Activated CD8-positive, alpha-beta memory T cell treated with anti-CD3 and anti-CD28 coated beads for 36 hours (primary cell): ENCODE measurements at regions not wholly inside any gene's neighbourhood (a gene's known extent, or its start where the extent isn't known, plus 50 kb on each side); places are given as distances from the start of the nearest gene placed in this dataset.
"Not testable (repeated sequence)": the region's sequence is repeated elsewhere in the genome, so short reads cannot be mapped to it uniquely, and the experiment has no call there.

Experiments
- CTCF ChIA-PET: fragments of 350-600 bp; sonication (Branson Sonifier 250); formaldehyde crosslinking; loops from one replicate; lab custom pipeline; 2021; ENCODE audit warnings: antibody characterized with exemption; lab: Charles Lee
- POLR2A ChIA-PET: fragments of 350-600 bp; sonication (Branson Sonifier 250); formaldehyde crosslinking; loops from one replicate; lab custom pipeline; 2021; ENCODE audit warnings: antibody characterized with exemption; lab: Charles Lee

DNA sequence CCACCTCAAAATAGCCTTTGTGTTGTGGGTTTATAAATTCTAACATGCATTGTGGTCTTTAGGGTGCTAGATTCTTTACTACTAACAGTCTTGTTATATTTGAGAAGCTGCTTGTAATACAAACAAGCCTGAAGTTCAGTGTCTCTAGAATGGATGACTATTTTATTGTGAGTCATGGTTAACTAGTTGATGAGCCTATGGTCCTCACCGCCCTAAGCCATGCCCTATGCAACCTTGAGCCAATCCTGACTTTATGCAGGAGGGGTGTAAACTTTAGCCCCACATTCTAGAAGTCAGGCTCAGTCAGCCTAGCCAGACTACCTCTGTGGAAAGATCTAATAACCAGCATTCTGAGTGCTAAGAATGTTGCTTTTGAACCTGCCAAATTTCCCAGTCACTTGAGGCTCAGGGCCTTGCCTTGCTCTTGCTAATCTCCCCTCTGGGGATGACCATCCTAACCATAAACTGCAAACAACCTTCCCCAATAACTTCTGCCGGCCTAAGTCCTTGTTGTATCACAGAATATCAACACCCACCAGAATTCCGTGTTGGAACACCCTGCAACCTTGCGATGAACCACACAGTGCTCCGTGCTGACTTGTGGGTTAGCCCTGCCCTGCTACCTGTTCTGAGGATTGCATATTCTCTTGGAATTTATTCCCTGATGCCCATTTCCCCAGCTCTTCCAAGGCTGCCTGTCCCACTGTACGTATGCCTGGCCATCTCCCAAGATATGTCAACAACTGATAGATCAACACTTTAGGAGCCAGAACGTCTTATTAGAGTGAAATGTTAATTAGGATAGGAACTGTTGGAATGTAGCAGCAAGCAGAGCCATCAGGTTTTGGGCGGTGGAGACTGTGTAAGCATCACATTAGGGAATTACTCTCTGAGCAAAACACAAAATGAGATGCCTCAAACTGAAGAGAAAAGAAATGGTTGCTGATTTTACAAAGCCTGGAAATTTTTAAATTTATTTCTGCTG, 71.7 kb upstream of the CEP85L start:
- POLR2A ChIA-PET = no interaction called here
- CTCF ChIA-PET = interaction anchor here (1.5 kb wide), 1 partner anchor 78 kb away, joined by 4 read pairs; no protein-coding TSS in a partner anchor

DNA sequence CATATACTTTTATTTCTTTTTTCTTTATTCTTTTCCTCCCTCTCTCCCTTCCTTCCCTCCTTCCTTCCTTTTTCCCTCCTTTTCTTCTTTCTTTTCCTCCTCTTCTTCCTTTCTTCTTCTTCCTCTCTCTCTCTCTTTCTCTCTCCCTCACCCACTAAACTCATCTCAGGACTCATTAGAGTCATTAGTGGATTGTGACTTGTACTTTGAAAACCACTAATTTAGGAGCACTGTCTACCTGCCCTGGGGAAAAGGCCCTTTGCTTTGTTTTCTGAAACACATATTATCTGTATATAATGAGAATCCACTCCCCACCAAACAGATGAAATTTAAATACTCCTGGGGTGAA, 68.7 kb upstream of the CEP85L start:
- CTCF ChIA-PET = no interaction called here

GRCh38 chr6:118719351-118720124, 68.1 kb upstream of the CEP85L start:
- POLR2A ChIA-PET = interaction anchor here (0.7 kb wide), 1 partner anchor 10 kb away, joined by 3 read pairs; no protein-coding TSS in a partner anchor
- CTCF ChIA-PET = no interaction called here

More for the DNA sequence above, 68.7 kb upstream of the CEP85L start:
- POLR2A ChIA-PET = no interaction called here

- ChIA-PET POLR2A (interaction anchor here (0.7 kb wide), 1 partner anchor 9 kb away, joined by 3 read pairs; no protein-coding TSS in a partner anchor), CTCF (no interaction called here)
These were observed 67.5 kb upstream of the CEP85L start for GRCh38 chr6:118718903-118719302.

GRCh38 chr6:118718297-118718696, 66.9 kb upstream of the CEP85L start:
- CTCF ChIA-PET = no interaction called here
- POLR2A ChIA-PET = no interaction called here

GRCh38 chr6:118717106-118717505, 65.7 kb upstream of the CEP85L start:
- ChIA-PET CTCF (no interaction called here), POLR2A (no interaction called here)

- POLR2A ChIA-PET, CTCF ChIA-PET: not testable (repeated sequence)
These were observed 64.5 kb upstream of the CEP85L start for GRCh38 chr6:118715907-118716306.

DNA sequence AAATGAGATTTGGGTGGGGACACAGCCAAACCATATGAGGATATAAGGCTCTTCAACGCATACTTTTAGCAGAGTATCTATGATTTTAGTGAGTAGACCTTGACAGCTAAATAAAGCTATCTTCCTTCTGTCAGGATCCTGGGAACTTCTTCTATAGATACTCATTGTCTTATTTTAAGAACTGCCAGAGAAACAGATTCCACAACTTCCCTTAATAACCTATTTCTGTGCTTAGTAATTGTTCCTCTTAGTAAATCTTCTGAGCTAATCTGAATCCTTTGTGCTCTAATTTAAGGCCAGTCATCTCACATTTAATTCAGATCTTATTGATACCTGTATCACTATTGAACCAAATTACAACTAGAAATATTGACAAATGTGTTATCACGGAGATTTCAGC, 64.0 kb upstream of the CEP85L start:
- ChIA-PET CTCF (interaction anchor here (0.5 kb wide), 1 partner anchor 125 kb away, joined by 3 read pairs; no protein-coding TSS in a partner anchor), POLR2A (no interaction called here)

DNA sequence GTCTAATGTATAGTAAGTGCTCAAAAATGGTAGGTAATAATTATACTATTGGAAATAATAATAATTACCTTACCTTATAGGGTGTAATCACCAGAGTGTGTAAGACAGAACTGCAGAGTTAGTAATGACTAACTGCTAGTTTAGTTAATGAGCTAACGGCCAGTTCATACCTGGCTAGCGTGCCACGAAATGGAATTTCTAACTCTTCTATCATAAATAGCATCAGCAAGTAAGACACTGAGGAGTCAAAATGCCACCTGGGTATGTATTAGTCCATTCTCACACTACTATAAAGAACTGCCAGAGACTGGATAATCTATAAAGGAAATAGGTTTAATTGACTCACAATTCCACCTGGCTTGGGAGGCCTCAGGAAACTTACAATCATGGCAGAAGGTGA, 63.4 kb upstream of the CEP85L start:
- CTCF ChIA-PET = interaction anchor here (0.5 kb wide), 1 partner anchor 125 kb away, joined by 3 read pairs; no protein-coding TSS in a partner anchor
- POLR2A ChIA-PET = no interaction called here

DNA sequence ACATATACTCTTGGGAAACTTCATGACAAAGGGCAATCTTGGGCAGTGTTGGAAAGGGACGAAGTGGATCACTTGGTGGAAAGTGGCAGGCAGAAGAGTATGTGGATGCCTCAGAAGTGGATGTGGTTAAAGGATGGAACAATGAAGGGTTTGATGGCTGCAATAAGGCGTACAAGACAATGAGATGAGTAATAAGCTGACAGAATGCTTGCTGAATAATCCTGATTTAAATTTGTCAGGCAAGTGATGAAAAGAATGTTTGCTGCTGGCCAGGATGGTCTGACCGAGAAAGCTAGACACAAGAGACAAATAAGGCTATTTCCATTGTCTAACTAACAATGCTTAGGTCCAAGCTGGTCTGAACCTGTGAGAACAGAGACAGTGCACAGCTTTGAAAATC, 61.6 kb upstream of the CEP85L start:
- POLR2A ChIA-PET = interaction anchor here (0.9 kb wide), 1 partner anchor 53 kb away, joined by 3 read pairs; no protein-coding TSS in a partner anchor
- CTCF ChIA-PET = interaction anchor here (2.1 kb wide), 1 partner anchor 13 kb away, joined by 5 read pairs; no protein-coding TSS in a partner anchor

- POLR2A ChIA-PET = interaction anchor here (1.2 to 1.9 kb wide), 3 partner anchors 15 to 59 kb away, joined by 3 to 22 read pairs (median 18); partner anchors contain the start of gene CEP85L
- CTCF ChIA-PET = interaction anchor here (1.0 kb wide), 1 partner anchor 26 kb away, joined by 3 read pairs; no protein-coding TSS in a partner anchor
These were observed 59.2 kb upstream of the CEP85L start for GRCh38 chr6:118710616-118711015.

- CTCF ChIA-PET = interaction anchor here (0.8 to 1.5 kb wide), 4 partner anchors 16 to 186 kb away, joined by 3 to 7 read pairs (median 3); no protein-coding TSS in a partner anchor
- POLR2A ChIA-PET = interaction anchor here (0.6 to 1.9 kb wide), 13 partner anchors 9 to 367 kb away, joined by 3 to 22 read pairs (median 4); partner anchors contain the start of gene CEP85L
These were observed 58.5 kb upstream of the CEP85L start for GRCh38 chr6:118709859-118710350.

GRCh38 chr6:118708744-118709143, 57.4 kb upstream of the CEP85L start:
- ChIA-PET CTCF (interaction anchor here (1.1 to 1.6 kb wide), 4 partner anchors 17 to 187 kb away, joined by 3 to 7 read pairs (median 4); partner anchors contain the start of gene CEP85L), POLR2A (interaction anchor here (0.6 to 1.9 kb wide), 10 partner anchors 13 to 77 kb away, joined by 3 to 22 read pairs (median 4); partner anchors contain the start of gene CEP85L)

GRCh38 chr6:118708055-118708454, 56.7 kb upstream of the CEP85L start:
- ChIA-PET POLR2A (no interaction called here), CTCF (interaction anchor here (0.6 to 1.6 kb wide), 3 partner anchors 18 to 260 kb away, joined by 3 to 4 read pairs (median 3); partner anchors contain the start of gene CEP85L)

- POLR2A ChIA-PET = interaction anchor here (0.7 to 1.4 kb wide), 2 partner anchors 83 to 85 kb away, joined by 4 to 5 read pairs; no protein-coding TSS in a partner anchor
- CTCF ChIA-PET = interaction anchor here (0.9 to 1.6 kb wide), 2 partner anchors 19 to 89 kb away, joined by 3 to 5 read pairs; no protein-coding TSS in a partner anchor
These were observed 55.3 kb upstream of the CEP85L start for GRCh38 chr6:118706702-118707101.

GRCh38 chr6:118705544-118706491, 54.4 kb upstream of the CEP85L start:
- ChIA-PET POLR2A (interaction anchor here (1.4 kb wide), 1 partner anchor 84 kb away, joined by 4 read pairs; no protein-coding TSS in a partner anchor), CTCF (interaction anchor here (1.0 to 1.6 kb wide), 2 partner anchors 55 to 90 kb away, joined by 3 read pairs; partner anchors contain the start of gene CEP85L)

- CTCF ChIA-PET = interaction anchor here (0.7 kb wide), 1 partner anchor 54 kb away, joined by 3 read pairs; the partner anchor contains the start of gene CEP85L
- POLR2A ChIA-PET = no interaction called here
These were observed 53.5 kb upstream of the CEP85L start for GRCh38 chr6:118704915-118705314.
